CD14-positive monocyte (primary cell): ENCODE measurements at regions not wholly inside any gene's neighbourhood (a gene's known extent, or its start where the extent isn't known, plus 50 kb on each side); places are given as distances from the start of the nearest gene placed in this dataset.

ENCODE experiments used
- DNase-seq, 3 donors: peaks; one replicate each; pipeline ENCODE4 v3.0.0-alpha.2; 2011 to 2022
- H2AFZ ChIP-seq: 2 replicates; pipeline ENCODE4 v1.6.0; 2012; ENCODE audit warnings: mild to moderate bottlenecking, low read depth, low read length, inconsistent platforms; ENCODE audit not compliant: insufficient read depth, poor library complexity, severe bottlenecking
- H3K27ac ChIP-seq, 2 donors: 1 replicate in 1 of 2; 2 replicates in 1 of 2; pipeline ENCODE4 v1.5.1; 2012 to 2013; ENCODE audit warnings: low read length in 2 of 2, control low read depth in 1 of 2, inconsistent platforms in 1 of 2, low read depth in 1 of 2, mild to moderate bottlenecking in 1 of 2
- H3K27me3 ChIP-seq, 2 donors: one replicate each; pipeline versions ENCODE4 v1.6.0 to v1.6.1; 2011 to 2013; ENCODE audit warnings: low read length in 2 of 2; ENCODE audit not compliant: control insufficient read depth in 2 of 2, insufficient read depth in 2 of 2
- H3K36me3 ChIP-seq, 2 donors: replicated peaks in 1 of 2; 1 replicate in 1 of 2; 2 replicates in 1 of 2; pipeline versions ENCODE4 v1.5.1 to v1.6.1; 2012 to 2013; ENCODE audit warnings: low read length in 2 of 2, control low read depth in 1 of 2, inconsistent platforms in 1 of 2, mild to moderate bottlenecking in 1 of 2; ENCODE audit not compliant: insufficient read depth in 2 of 2, control insufficient read depth in 1 of 2
- H3K4me1 ChIP-seq, 2 donors: 1 replicate in 1 of 2; 2 replicates in 1 of 2; pipeline versions ENCODE4 v1.5.1 to v1.6.1; 2012 to 2013; ENCODE audit warnings: low read length in 2 of 2, control low read depth in 1 of 2, inconsistent platforms in 1 of 2, mild to moderate bottlenecking in 1 of 2, moderate library complexity in 1 of 2; ENCODE audit not compliant: insufficient read depth in 2 of 2, control insufficient read depth in 1 of 2
- H3K4me2 ChIP-seq: replicated peaks from 2 replicates; pipeline ENCODE3; 2012; ENCODE audit warnings: low read length, moderate library complexity, mild to moderate bottlenecking; ENCODE audit not compliant: poor library complexity, severe bottlenecking; ENCODE audit errors: extremely low read depth
- H3K4me3 ChIP-seq, 3 experiments: fragments of 200-600 bp in 1 of 3; sonication (generic) in 1 of 3; replicated peaks in 1 of 3; 1 replicate in 2 of 3; 2 replicates in 1 of 3; pipeline ENCODE4 v1.5.1; 2011 to 2013; ENCODE audit warnings: low read length in 3 of 3, mild to moderate bottlenecking in 3 of 3, control low read depth in 2 of 3, low read depth in 2 of 3, inconsistent platforms in 1 of 3, moderate library complexity in 1 of 3
- H3K79me2 ChIP-seq: 2 replicates; pipeline ENCODE4 v1.6.0; 2012; ENCODE audit warnings: mild to moderate bottlenecking, control low read depth, inconsistent platforms, low read length, moderate library complexity; ENCODE audit not compliant: insufficient read depth
- H3K9ac ChIP-seq: 2 replicates; pipeline ENCODE4 v1.6.0; 2017; ENCODE audit warnings: low read length, mild to moderate bottlenecking; ENCODE audit not compliant: insufficient read depth, poor library complexity, severe bottlenecking
- H3K9me3 ChIP-seq, 2 donors: replicated peaks in 1 of 2; 1 replicate in 1 of 2; 2 replicates in 1 of 2; pipeline versions ENCODE4 v1.5.1 to v1.6.1; 2012 to 2013; ENCODE audit warnings: low read length in 2 of 2, control low read depth in 1 of 2; ENCODE audit not compliant: control insufficient read depth in 1 of 2, insufficient read depth in 1 of 2
- H4K20me1 ChIP-seq: 2 replicates; pipeline ENCODE4 v1.6.0; 2012; ENCODE audit warnings: mild to moderate bottlenecking, low read length, control low read depth, moderate library complexity; ENCODE audit not compliant: insufficient read depth
- H3K27ac Mint-ChIP-seq, 7 donors: one replicate each; pipeline ENCODE4 v1.8.0; 2020; ENCODE audit warnings: mild to moderate bottlenecking in 7 of 7, mixed read lengths in 7 of 7, moderate library complexity in 6 of 7, inconsistent platforms in 2 of 7
- H3K27me3 Mint-ChIP-seq, 3 donors: one replicate each; pipeline ENCODE4 v1.8.0; 2021 to 2022; ENCODE audit warnings: low read depth in 3 of 3, mild to moderate bottlenecking in 3 of 3, mixed read lengths in 3 of 3, moderate library complexity in 3 of 3, inconsistent platforms in 1 of 3
- H3K36me3 Mint-ChIP-seq, 2 donors: one replicate each; pipeline ENCODE4 v1.8.0; 2020; ENCODE audit warnings: mixed read lengths in 2 of 2, inconsistent platforms in 1 of 2, mild to moderate bottlenecking in 1 of 2
- H3K4me1 Mint-ChIP-seq: one replicate; pipeline ENCODE4 v1.8.0; 2020; ENCODE audit warnings: mild to moderate bottlenecking, mixed read lengths
- H3K4me3 Mint-ChIP-seq, 2 donors: one replicate each; pipeline ENCODE4 v1.8.0; 2020; ENCODE audit warnings: mild to moderate bottlenecking in 2 of 2, mixed read lengths in 2 of 2, moderate library complexity in 1 of 2
- H3K9me3 Mint-ChIP-seq, 7 donors: one replicate each; pipeline ENCODE4 v1.8.0; 2020 to 2022; ENCODE audit warnings: mixed read lengths in 7 of 7, mild to moderate bottlenecking in 6 of 7, moderate library complexity in 6 of 7, inconsistent platforms in 2 of 7
- CTCF ChIP-seq: fragments of 200-600 bp; IDR thresholded peaks from one replicate; pipeline ENCODE4 v1.8.0; 2022; ENCODE audit warnings: antibody characterized with exemption, mild to moderate bottlenecking
- WGBS: methylation state at CpG from one replicate; pipeline ENCODE4 v1.1.5; 2013; ENCODE audit warnings: missing lambda C conversion rate; ENCODE audit not compliant: insufficient coverage; 5-methylcytosine and 5-hydroxymethylcytosine counted together
- intact Hi-C, 2 donors: fragments of 100-400 bp; cut with micrococcal nuclease; formaldehyde crosslinking; loops; one replicate each; pipeline versions ENCODE4 v1.15.0 to v1.15.1; 2023

GRCh38 chr9:24766081-24766480 lies 220.4 kb upstream of the IZUMO3 start:
- no peak overlapping the region for H3K4me3 ChIP-seq
- H3K4me1 ChIP-seq = no peaks in the 10 kb centered on the region
- Mint-ChIP-seq H3K27ac (no peak overlapping the region), H3K27me3 (no peaks in the 10 kb centered on the region), H3K9me3 (peaks cover 2 to 25% (median 9%) of the 10 kb centered on the region in 7 donors), H3K4me3 (no peak overlapping the region), H3K36me3 (no peaks in the 10 kb centered on the region), H3K4me1 (no peaks in the 10 kb centered on the region)
- H3K27me3 ChIP-seq = no peaks in the 10 kb centered on the region
- H3K36me3 ChIP-seq = no peaks in the 10 kb centered on the region
- intact Hi-C loops = no loop called here
- H4K20me1 ChIP-seq = no peaks in the 10 kb centered on the region
- H3K79me2 ChIP-seq = no peaks in the 10 kb centered on the region
- no peak overlapping the region for H3K4me2 ChIP-seq
- WGBS = no CpG with 5 or more reads among the region's 1 CpG
- H3K9me3 ChIP-seq = peaks cover 14 to 23% of the 10 kb centered on the region in 2 donors
- no peak for TF ChIP-seq CTCF
- H3K27ac ChIP-seq = no peak overlapping the region
- H2AFZ ChIP-seq = no peak overlapping the region
- no peak overlapping the region for H3K9ac ChIP-seq
- no peak for DNase-seq

GRCh38 chr9:24765025-24765756 lies 219.5 kb upstream of the IZUMO3 start:
- Histone ChIP-seq H4K20me1 (no peaks in the 10 kb centered on the region), H3K79me2 (no peaks in the 10 kb centered on the region), H3K9ac (no peak overlapping the region), H3K4me2 (no peak overlapping the region), H3K27ac (no peak overlapping the region), H3K4me3 (no peak overlapping the region), H2AFZ (no peak overlapping the region), H3K36me3 (no peaks in the 10 kb centered on the region), H3K9me3 (peaks cover 14 to 19% of the 10 kb centered on the region in 2 donors), H3K27me3 (no peaks in the 10 kb centered on the region), H3K4me1 (no peaks in the 10 kb centered on the region)
- intact Hi-C loops = no loop called here
- Mint-ChIP-seq H3K27ac (no peak overlapping the region), H3K9me3 (peaks cover 2 to 25% (median 9%) of the 10 kb centered on the region in 7 donors), H3K4me3 (no peak overlapping the region), H3K27me3 (no peaks in the 10 kb centered on the region), H3K36me3 (no peaks in the 10 kb centered on the region), H3K4me1 (no peaks in the 10 kb centered on the region)
- TF ChIP-seq CTCF = no peak
- no peak for DNase-seq
- WGBS = 59% methylated on average over 6 of the region's 7 CpGs
